Fibroblast of lung (primary cell): ENCODE measurements at regions not wholly inside any gene's neighbourhood (a gene's known extent, or its start where the extent isn't known, plus 50 kb on each side); places are given as distances from the start of the nearest gene placed in this dataset.

ENCODE experiments used
- EZH2 ChIP-seq: IDR thresholded peaks from 2 replicates; pipeline ENCODE4 v1.5.1; 2012; ENCODE audit warnings: low read length, control low read depth, mild to moderate bottlenecking; ENCODE audit errors: missing control alignments
- TF ChIP-seq, protein P1 (sequence below), 2 donors: IDR thresholded peaks in 1 of 2; conservative IDR thresholded peaks in 1 of 2; 1 replicate in 1 of 2; 2 replicates in 1 of 2; pipeline ENCODE4 v1.5.1; 2011 to 2012; ENCODE audit warnings: low read length in 2 of 2, control low read depth in 1 of 2, inconsistent platforms in 1 of 2, low read depth in 1 of 2, mild to moderate bottlenecking in 1 of 2

DNA sequence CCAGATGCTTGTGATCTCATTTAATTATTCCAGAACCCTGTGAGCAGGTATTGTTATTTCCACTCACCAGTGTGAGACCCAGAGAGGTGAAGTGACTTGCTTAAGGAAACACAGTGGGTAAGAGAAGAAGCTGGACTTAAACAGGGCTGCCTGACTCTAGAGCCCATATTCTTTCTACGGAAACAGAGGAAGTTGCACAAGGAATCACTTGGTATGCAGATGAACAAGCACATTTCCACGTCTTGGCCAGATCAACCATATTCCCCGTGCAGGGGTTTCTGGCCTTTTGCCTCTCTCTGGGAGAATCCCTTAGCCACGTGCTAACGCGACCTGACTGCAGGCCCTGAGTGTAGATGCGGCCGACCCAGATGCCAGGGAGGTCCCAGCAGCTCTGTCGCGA, 195.5 kb upstream of the ATP6AP2 start:
- TF ChIP-seq, protein P1, sequence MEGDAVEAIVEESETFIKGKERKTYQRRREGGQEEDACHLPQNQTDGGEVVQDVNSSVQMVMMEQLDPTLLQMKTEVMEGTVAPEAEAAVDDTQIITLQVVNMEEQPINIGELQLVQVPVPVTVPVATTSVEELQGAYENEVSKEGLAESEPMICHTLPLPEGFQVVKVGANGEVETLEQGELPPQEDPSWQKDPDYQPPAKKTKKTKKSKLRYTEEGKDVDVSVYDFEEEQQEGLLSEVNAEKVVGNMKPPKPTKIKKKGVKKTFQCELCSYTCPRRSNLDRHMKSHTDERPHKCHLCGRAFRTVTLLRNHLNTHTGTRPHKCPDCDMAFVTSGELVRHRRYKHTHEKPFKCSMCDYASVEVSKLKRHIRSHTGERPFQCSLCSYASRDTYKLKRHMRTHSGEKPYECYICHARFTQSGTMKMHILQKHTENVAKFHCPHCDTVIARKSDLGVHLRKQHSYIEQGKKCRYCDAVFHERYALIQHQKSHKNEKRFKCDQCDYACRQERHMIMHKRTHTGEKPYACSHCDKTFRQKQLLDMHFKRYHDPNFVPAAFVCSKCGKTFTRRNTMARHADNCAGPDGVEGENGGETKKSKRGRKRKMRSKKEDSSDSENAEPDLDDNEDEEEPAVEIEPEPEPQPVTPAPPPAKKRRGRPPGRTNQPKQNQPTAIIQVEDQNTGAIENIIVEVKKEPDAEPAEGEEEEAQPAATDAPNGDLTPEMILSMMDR (conservative IDR thresholded peaks at IDR 0.05 in 1 of 2, IDR thresholded peaks at IDR 0.05 in 1 of 2; ENCODE audit: low read depth in 1 of 2, low read length in 2 of 2), result no peak
- TF ChIP-seq EZH2, result no peak
